ENCODE measurements at regions not wholly inside any gene's neighbourhood (a gene's known extent, or its start where the extent isn't known, plus 50 kb on each side); places are given as distances from the start of the nearest gene placed in this dataset.

DNA sequence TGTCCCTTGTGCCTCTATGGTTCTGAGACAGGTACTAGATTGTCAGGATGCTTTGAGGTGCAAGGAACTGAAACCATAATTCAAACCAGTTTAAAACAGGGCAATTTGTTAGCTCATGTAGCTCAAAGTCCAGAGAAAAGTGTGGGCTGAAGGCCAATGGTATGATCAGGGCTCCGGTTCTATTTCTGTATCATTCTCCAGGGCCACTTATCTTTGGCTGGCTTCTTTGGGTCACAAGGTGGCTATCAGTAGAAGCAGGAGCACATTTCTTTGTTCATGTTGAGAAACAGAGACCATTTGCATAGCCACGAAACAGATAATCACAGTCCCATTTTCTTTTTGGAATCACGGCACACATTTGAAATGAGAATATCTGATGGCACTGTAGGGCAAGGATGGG is 294.9 kb downstream of the ETNK1 start:
- Histone ChIP-seq H3K9me3 (no peaks in the 10 kb centered on the region), H3K27me3 (no peaks in the 10 kb centered on the region), H3K36me3 (replicated peaks in 1 of 2; ENCODE audit: insufficient read depth in 1 of 2, low read depth in 2 of 2) (no peaks in the 10 kb centered on the region), H3K4me3 (no peak overlapping the region), H3K27ac (no peak overlapping the region), H3K4me1 (peaks cover 8% of the 10 kb centered on the region)
- ATAC-seq (no peak), DNase-seq (no peak)
- TF ChIP-seq CTCF (IDR thresholded peaks at IDR 0.05): no peak
- TF ChIP-seq POLR2A (IDR thresholded peaks at IDR 0.05): no peak
- intact Hi-C loops (cut with DNase I): no loop called here
- 30 to 38% methylated on average over 3 of the region's 3 CpGs for WGBS, 2 donors

DNA sequence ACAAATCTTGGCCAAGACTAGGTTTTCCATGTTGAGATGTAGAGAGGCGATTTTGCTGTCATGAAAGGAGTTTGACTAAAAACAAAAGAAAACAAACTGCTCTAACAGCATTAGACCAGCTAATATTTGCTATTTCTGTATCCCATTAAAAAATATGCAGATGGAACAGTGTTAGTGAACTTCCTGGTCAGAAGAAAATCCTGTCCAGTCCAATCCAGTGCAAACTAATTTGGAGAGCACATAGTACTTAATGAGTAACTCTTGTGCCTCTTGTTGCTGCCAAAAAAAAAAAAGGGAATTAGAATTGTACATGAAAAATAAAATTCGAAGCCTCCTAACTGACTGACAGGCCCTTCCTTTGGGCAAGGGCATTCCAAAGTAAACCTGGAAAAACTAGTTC is 298.8 kb downstream of the ETNK1 start:
- Histone ChIP-seq H3K27me3 (no peaks in the 10 kb centered on the region), H3K36me3 (replicated peaks in 1 of 2; ENCODE audit: insufficient read depth in 1 of 2, low read depth in 2 of 2) (no peaks in the 10 kb centered on the region), H3K9me3 (no peaks in the 10 kb centered on the region), H3K4me1 (peaks cover 8% of the 10 kb centered on the region), H3K4me3 (no peak overlapping the region), H3K27ac (no peak overlapping the region)
- intact Hi-C loops (cut with DNase I): no loop called here
- DNase-seq (no peak), ATAC-seq (no peak)
- 32 to 42% methylated on average over 2 of the region's 2 CpGs for WGBS, 2 donors
- TF ChIP-seq POLR2A (IDR thresholded peaks at IDR 0.05) (no peak), CTCF (IDR thresholded peaks at IDR 0.05) (no peak)

DNA sequence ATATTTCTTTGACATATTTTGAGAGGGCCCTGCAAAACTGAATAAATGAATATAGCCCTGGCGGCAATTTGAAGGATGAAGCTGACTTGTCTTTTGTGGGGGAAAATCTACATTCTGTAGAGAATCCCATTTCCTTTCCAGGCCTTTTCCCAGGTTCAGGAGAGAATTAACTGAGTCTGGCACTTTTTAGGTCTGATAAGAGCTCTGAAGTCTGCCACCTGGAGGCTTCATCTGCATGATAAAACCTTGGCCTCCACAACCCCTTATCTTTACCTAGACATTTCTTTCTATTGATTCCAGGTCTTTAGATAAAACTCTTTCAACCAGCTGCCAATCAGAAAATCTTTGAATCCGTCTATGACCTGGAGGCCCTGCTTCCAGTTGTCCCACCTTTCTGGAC is 299.4 kb downstream of the ETNK1 start:
- no peak overlapping the region for H3K27ac ChIP-seq
- TF ChIP-seq CTCF (IDR thresholded peaks at IDR 0.05) (no peak), POLR2A (IDR thresholded peaks at IDR 0.05) (no peak)
- peaks cover 8% of the 10 kb centered on the region for H3K4me1 ChIP-seq
- H3K9me3 ChIP-seq: no peaks in the 10 kb centered on the region
- H3K27me3 ChIP-seq: no peaks in the 10 kb centered on the region
- DNase-seq: no peak
- ATAC-seq: no peak
- H3K36me3 ChIP-seq (replicated peaks in 1 of 2; ENCODE audit: insufficient read depth in 1 of 2, low read depth in 2 of 2): no peaks in the 10 kb centered on the region
- intact Hi-C loops (cut with DNase I): no loop called here
- 69 to 70% methylated on average over 2 of the region's 2 CpGs for WGBS, 2 donors
- H3K4me3 ChIP-seq: no peak overlapping the region

GRCh38 chr12:22925623-22926022 is 300.7 kb downstream of the ETNK1 start:
- no peaks in the 10 kb centered on the region for H3K36me3 ChIP-seq (replicated peaks in 1 of 2; ENCODE audit: insufficient read depth in 1 of 2, low read depth in 2 of 2)
- H3K4me1 ChIP-seq: peaks cover 8% of the 10 kb centered on the region
- no peak for TF ChIP-seq CTCF (IDR thresholded peaks at IDR 0.05)
- TF ChIP-seq POLR2A (IDR thresholded peaks at IDR 0.05): no peak
- intact Hi-C loops (cut with DNase I): no loop called here
- no peaks in the 10 kb centered on the region for H3K27me3 ChIP-seq
- DNase-seq: no peak
- H3K27ac ChIP-seq: no peak overlapping the region
- no peaks in the 10 kb centered on the region for H3K9me3 ChIP-seq
- ATAC-seq: no peak
- WGBS, 2 donors: 32 to 50% methylated on average over 2 of the region's 2 CpGs
- H3K4me3 ChIP-seq: no peak overlapping the region

DNA sequence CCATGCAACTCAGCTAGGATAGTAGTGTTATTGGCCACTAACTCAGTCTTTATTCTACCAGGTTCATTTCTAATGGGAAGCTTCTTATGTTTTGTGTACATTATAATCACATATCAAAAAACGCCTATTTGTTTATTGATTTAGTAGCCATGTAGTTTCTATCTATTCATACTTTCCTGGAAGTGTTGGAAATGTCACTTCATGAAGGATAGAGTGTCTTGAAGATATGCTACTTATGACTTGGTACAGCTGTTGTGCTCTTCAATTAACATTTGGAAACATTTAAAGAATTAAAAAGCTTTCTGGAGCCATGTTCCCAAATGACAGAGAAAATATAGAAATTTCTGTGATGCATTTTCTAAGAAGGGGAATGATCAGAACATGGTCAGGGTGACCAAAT is 307.5 kb downstream of the ETNK1 start:
- TF ChIP-seq POLR2A (IDR thresholded peaks at IDR 0.05) (no peak), CTCF (IDR thresholded peaks at IDR 0.05) (no peak)
- no peak overlapping the region for H3K4me3 ChIP-seq
- intact Hi-C loops (cut with DNase I): no loop called here
- H3K4me1 ChIP-seq: no peaks in the 10 kb centered on the region
- DNase-seq (no peak), ATAC-seq (no peak)
- H3K27ac ChIP-seq: no peak overlapping the region
- no peaks in the 10 kb centered on the region for H3K36me3 ChIP-seq (replicated peaks in 1 of 2; ENCODE audit: insufficient read depth in 1 of 2, low read depth in 2 of 2)
- 30 to 34% methylated on average over 1 of the region's 1 CpG for WGBS, 2 donors
- no peaks in the 10 kb centered on the region for H3K9me3 ChIP-seq
- no peaks in the 10 kb centered on the region for H3K27me3 ChIP-seq
